Cardiac septum (tissue), 1 donor: ENCODE measurements at regions not wholly inside any gene's neighbourhood (a gene's known extent, or its start where the extent isn't known, plus 50 kb on each side); places are given as distances from the start of the nearest gene placed in this dataset.
A peak's percentile ranks its signal among the peaks of the same experiment; 100 is the strongest.
"Not testable (repeated sequence)": the region's sequence is repeated elsewhere in the genome, so short reads cannot be mapped to it uniquely, and the experiment has no call there.

Source experiments
- DNase-seq: peaks from one replicate; pipeline ENCODE4 v3.0.0-alpha.2; 2020; ENCODE audit warnings: low spot score
- intact Hi-C: fragments of 100-400 bp; cut with DNase I; formaldehyde crosslinking; loops from one replicate; pipeline ENCODE4 v1.14.0; 2022
- donor health status: DM: no; HTN: no; CAD: no.

DNA sequence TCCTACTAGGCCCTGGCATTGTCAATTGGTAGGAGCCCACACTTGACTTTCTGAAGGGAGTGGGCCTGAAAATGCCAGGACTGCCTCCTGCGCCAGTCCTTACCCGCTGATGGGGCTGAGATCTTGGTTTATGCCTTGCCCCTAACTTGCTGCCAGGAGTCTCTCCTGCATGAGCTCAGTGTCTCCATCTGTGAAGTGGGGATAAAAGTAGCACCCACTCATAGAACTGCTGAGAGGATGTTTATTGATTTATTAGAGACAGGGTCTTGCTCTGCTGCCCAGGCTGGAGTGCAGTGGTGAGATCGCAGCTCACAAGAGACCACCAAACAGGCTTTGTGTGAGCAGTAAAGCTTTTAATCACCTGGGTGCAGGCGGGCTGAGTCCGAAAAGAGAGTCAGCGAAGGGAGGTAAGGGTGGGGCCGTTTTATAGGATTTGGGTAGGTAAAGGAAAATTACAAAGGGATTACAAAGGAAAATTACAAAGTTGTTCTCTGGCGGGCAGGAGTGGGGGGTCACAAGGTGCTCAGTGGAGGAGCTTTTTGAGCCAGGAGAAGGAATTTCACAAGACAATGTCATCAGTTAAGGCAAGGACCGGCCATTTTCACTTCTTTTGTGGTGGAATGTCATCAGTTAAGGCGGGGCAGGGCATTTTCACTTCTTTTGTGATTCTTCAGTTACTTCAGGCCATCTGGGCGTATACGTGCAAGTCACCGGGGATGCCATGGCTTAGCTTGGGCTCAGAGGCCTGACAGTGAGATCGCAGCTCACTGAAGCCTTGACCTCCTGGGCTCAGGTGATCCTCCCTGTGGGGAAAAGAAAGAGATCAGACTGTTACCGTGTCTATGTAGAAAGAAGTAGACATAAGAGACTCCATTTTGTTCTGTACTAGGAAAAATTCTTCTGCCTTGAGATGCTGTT lies 93.7 kb downstream of the LSM3 start:
- DNase-seq = peak; percentile 15
- intact Hi-C loops = not testable (repeated sequence)

DNA sequence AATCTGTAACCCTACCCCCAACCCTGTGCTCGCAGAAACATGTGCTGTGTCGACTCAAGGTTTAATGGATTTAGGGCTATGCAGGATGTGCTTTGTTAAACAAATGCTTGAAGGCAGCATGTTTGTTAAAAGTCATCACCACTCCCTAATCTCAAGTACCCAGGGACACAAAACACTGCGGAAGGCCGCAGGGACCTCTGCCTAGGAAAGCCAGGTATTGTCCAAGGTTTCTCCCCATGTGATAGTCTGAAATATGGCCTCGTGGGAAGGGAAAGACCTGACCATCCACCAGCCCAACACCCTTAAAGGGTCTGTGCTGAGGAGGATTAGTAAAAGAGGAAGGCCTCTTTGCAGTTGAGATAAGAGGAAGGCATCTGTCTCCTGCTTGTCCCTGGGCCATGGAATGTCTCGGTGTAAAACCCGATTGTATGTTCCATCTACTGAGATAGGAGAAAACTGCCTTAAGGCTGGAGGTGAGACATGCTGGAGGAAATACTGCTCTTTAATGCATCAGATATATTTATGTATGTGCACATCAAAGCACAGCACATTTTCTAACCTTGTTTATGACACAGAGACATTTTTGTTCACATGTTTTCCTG lies 94.4 kb downstream of the LSM3 start:
- intact Hi-C loops, DNase-seq: not testable (repeated sequence)

DNA sequence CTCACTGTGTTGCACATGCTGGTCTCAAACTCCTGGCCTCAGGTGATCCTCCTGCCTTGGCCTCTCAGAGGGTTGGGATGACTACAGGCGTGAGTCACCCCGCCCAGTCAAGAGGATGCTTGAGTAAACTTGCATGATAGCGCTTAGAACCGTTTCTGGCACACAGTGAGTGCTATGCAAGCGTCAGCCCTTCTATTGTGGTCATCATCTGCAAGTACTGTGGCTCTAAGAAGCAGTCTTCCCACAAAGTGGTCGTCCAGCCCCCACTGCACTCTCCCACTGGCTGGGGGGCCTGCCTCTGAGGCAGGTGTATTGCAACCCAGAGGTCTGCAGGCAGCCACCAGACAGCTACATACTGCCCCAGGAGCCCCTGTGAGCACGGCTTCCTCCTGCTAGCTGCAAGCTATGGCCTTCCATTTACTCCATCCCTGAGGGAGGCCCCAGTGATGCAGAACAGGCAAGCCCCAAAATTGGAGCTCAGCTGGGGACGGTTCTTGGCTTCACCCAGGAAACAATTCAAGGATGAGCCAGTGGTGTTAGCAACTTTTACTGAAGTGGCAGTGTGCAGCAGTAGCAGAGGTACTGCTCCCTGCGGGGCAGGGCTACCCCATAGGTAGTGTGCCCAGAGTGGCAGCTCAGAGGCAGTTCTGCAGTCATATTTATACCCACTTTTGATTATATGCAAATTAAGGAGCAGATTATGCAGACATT lies 95.4 kb downstream of the LSM3 start:
- intact Hi-C loops = no loop called here
- peak; percentile 63 for DNase-seq

DNA sequence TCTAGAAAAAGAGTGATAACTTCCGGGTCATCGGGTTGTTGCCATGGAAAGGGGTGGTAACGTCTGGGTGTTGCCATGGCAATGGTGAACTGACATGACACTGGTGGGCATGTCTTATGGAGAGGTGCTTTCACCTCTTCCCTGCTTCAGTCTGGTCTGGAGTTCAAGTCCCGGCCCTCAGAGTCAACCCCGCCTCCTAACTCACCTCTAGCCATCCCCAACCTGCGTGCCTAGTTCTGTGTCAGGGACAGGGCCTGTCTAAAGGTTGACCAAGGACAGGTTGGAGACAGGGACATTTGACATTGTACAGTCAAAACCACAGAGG lies 96.0 kb downstream of the LSM3 start:
- peak; percentile 44 for DNase-seq
- intact Hi-C loops = no loop called here

DNA sequence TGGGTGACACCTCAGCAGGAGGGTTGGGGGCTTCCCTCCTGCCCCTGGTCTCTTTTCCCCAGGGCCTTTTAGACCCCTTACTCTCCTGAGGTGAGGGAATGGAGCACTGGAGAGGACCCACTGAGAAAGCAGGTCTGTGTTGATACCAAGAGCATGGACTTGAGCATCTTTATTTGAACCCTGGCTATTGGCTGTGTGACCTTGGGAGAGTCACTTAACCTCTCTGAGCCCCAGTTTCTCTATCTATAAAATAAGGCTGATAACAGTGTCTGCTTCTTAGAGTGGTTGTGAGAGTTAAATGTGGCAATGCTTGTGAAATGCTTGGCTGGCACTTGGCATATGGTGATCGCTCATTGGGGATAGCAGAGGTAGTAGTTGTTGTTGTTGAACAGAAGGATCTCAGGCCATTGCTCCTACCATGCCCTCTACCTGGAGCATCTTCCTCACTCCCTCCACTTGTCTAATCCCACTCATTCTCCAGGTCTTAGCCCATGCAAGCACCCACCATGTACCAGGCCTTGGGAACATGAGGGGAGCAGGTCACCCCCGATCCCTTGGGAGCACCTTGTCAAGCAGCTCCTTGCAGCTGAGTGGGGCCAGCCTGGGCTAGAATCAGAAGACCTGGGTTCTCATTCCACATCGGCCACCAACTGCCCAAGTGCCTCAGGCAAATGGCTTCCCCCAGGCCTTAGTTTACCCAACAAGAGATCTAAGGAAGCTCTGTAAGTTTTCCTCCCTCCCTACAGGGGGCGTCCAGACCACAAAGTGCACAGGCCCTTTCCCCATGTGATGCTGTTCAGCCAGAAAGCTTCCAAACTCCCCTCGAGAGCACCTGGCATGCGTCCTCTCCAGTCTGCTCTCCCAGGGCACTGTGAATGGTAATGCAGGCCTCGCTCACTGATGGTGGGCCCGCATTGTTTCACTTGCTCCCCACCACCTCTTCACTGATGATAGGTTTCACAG lies 96.7 kb downstream of the LSM3 start:
- no peak for DNase-seq
- intact Hi-C loops = no loop called here

DNA sequence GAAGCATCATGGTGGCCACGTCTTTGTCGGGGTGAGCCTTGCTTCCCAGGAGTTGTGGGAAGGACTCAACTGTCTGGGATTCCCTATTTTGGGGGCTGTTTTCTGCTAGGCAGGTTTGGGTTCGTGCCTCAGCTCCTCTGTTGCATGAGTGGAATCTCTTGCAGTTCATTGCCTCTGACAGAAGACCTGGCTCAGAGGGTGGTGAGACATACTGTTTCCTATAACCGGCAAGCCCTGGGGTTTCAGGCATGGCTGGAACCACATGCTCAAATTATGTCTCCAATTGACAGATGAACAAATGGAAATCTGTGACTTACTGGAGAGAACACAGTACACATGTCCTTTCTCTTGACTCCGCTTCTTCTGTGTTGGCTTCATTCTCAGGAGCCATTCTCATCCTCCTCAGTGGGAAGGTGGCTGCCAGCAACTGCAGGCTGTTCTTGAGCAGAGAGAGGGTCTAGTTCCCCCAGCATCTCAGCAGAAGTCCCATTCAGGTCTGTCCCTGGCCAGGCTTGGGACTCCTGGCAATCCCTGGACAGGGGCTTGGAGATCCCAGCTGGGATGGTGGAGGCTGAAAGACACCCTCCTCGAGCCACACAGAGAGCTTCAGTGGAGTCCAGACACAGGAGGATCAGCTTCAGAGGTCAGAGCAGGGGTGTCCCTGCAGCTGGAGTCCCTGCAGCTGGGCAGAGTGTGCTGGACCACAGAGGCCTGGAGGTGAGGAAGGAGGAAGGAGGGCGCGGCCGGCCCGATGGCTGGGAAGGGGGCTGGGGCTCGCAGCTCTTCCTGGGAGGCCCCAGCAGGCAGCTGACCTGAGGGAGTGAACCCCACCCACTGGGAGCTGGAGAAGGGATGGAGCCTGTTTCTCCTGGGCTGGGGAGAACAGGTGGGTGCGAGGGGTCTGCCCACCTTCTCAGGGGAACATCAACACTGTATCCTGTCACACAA lies 97.6 kb downstream of the LSM3 start:
- no peak for DNase-seq
- intact Hi-C loops = no loop called here

DNA sequence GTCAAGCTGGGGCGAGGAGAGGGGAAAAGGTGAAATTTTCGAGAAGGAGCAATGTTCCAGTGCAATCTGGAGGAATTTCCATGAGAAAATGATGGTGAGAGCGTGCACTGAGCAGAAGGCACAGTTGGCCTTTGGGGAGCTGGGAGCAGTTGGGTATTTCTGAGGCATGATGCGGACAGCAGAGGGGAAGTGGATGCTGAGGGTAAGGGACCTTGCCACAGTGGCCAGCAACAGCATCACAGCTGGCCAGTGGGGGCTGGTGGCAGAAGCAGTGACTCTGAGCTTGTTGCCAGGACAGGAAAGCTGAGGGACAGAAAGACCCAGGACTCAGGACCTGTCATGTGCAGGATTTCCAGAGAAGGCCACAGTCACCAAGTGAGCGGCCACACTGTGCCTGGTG lies 98.9 kb downstream of the LSM3 start:
- intact Hi-C loops = no loop called here
- no peak for DNase-seq

DNA sequence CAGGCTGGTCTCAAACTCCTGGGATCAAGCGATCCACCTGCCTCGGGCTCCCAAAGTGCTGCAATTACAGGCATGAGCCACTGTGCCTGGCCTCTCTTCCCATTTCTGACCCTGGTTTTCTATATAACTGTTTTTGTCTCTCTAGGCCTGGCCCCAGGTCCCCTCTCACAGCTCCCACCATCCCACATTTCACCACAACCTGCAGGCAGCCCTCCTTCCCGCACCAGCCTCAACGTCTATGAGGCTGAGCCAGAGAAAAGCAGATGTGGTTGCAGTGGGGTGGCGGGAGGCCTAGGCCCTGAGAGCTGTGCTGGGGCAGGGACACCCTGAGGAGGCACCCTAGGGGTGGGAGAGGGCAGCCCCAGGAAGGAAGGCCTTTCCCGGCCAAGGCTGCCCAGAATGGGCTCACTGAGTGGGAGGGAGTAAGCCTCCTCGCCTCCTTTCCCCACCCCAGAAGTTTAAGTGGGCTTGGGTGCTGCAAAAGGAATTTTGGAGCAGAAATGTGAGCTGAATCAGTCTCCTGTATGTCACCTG lies 99.7 kb downstream of the LSM3 start:
- intact Hi-C loops = no loop called here
- DNase-seq = no peak

DNA sequence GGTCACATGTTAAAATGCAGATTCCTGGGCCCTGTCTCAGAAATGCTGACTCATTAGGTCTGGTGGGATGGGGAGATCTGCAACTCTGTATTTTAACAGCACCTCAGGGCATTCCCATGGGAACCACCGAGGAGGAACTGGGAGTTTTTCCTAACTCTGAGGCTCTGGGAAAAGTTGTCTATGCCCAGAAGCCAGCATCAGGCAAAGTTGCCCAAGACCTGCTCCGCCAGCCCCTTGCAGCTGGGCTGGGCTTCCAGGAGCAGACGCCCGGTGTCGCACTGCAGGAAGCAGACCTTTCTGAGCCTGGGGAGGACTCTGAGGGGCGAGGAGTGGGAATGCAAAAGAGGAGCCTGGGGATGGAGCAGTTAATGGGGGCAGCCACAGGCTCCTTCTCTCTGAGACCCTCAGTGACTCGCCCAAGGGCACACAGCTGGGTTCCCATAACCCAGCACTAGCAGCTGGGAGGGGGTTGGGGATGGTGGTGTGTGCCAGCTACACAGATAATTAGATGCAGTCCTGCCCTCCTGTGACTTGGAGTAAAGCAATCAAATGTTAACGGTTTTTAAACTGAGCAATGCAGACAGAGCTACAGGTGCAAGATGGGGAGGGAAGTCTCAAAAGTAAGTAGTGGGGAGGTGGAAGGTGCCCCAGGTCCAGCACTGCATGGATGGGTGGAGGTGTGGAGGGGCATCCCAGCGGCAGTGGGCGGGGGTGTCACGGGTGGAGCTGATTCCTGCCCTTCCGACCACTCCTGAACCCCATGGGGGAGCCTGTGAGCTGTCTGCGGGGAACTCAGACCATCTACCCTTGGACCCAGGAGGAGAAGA lies 100.4 kb downstream of the LSM3 start:
- intact Hi-C loops = no loop called here
- DNase-seq = no peak

DNA sequence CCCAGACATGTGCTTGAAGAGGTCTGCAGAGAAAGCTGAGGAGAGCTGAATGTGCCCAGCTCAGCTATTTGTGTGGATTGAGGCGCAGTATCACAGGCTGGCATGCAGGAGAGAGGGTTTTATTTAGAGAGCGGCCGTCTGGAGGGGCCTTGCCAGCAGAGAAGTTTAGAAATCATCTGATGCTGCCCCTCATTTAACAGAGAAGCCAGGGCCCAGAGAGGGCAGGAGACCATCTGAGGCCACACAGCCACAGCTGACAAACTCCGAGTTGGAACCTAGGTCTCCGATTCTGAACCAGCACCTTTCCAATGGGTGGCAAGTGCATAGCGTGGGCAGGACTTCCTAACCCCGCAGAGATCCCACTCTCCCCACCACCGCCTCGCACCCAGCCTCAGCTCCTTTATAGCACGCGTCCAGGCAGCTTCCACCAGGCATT lies 101.0 kb downstream of the LSM3 start:
- no peak for DNase-seq
- intact Hi-C loops = no loop called here

DNA sequence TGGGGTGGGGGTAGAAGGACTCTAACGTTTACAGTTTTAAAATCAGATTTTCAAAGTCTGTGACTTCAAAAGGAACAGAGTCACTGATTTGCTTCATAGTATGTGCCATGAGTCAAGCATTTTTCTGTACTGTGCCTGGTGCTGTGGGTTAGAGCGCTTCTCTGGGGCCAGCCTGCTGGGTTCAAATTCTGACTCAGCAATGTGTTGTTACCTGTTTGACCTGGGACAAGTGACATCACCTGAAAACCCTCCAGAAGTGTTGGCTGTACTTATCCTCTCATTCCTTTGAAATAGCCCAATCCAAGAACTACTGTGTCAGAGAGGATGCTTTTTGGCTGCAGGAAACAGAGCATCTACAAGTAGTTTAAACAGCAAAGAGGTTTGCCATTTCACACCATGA lies 101.7 kb downstream of the LSM3 start:
- DNase-seq = no peak
- intact Hi-C loops = no loop called here

DNA sequence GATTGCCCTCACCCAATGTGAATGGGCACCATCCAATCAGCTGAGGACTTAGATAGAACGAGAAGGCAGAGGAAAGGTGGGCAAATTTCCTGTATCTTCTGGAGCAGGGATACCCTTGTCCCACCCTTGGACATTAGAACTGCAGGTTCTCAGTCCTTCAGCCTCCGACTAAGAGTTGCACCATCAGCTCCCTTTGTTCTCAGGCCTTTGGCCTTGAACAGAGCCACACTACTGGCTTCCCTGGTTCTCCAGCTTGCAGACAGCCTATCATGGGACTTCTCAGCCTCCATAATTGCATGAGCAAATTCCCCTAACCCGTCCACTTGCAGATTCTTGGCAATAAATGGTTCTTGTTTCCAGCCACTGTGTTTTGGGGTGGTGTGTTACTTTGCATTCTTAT lies 102.4 kb downstream of the LSM3 start:
- DNase-seq = no peak
- intact Hi-C loops = no loop called here

DNA sequence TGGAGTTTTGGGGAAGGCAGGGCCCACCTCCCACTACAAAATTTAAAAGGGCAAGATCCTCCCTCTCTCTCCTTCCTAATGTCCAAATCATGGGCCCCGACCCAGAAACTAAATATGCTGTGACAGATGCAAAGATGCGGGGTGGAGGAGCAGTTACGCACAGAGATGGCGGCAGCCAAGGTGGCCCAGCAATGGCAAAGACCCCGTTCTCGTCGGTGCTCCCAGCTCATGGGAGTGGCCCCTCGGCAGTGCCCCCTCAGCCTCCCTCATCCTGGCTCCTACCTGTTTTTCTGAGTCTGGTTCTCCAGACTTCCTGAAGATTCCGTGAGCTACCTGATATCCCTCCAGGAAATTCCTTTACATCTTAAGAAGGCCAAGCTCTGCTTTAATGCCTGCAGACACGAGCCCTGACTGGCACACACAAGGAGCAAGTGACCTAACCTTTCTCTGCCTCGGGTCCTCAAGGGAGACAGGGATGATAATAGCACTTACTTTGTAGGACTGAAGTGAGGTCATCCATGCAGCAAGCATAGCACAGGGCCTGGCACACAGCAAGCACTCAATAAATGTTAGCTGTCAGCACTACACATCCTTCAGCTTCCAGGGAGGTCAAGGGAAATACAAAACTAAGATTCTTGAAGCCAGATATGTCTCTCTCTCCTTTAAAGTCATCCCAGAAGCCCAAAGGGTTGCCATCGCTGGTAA lies 103.5 kb downstream of the LSM3 start:
- intact Hi-C loops = no loop called here
- DNase-seq = no peak

DNA sequence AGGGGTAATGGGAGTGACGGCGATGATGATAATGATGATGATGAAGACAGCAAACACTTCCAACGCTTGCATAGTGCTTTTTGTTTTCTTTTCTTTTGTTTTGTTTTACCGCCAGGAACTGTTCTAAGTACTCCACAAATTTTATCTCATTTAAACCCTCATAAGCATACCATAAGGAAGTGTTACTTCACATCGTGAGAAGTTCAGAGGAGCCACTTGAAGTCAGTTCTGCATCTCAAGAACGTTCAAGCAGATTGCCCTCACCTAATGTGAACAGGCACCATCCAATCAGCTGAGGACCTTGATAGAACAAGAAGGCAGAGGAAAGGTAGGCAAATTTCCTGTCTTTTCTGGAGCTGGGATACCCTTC lies 104.1 kb downstream of the LSM3 start:
- intact Hi-C loops = no loop called here
- DNase-seq = no peak

DNA sequence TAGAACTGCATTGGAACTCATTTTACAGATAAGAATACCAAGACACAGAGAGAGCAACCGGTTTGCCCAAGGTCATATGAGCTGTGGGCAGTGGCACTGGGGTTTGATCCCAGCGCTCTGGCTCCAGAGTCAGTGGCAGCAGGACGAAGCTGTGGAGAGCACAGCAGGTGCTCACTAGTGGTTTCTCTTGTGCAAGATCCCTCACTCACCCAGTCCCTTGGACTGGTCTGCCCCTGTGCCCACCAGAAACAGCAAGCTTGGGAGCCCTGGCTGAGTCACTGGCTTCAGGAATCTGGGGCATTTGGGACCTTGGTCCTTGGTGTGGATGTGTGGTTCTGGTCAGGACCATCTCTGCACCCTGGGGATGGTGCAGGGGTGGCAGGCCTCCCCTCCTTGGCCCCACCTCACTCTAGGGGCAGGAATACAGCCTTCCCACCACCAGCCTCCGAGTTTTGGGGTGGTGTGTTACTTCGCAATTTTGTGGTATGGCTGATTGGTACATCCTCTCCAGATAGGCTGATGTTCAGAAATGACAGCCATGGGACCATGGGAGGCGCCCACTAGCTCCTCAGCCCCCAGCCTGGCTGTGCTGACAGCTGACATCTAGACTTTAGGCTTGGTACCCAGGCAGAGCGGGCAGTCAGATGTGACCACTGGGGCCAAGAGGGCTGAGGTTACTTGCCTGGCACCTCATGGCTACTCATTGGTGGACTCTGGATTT lies 104.6 kb downstream of the LSM3 start:
- intact Hi-C loops = no loop called here
- DNase-seq = no peak

DNA sequence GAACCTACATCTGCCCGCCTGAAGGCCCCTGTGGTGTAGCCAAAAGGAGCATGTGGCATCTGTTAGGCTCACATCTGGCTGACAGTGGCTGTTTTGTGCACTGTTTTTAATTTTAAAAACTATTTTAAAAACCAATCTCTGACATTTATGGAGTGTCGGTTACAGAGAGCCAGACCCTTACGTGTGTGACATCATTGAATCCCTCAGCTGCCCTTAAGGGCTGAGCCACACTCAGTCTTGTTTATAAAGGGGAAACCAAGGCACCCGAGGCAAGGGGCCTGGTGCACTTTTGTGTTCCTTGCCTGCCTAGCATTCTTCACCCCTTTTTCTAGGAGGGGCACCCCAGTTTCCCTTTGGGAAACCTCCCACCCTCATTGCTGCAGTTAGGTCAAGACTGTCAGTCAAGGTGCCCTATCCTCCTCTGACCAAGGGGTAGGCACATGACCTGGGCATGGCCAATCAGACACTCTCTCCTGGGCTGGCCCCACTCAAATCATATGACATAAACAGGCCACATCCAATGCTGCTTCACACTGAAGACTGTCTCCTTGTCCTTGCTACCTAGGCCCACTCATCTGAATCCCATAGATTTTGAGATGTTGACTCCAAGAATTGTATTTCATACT lies 105.3 kb downstream of the LSM3 start:
- intact Hi-C loops = no loop called here
- DNase-seq = no peak
